A549 (cell line): ENCODE measurements at regions not wholly inside any gene's neighbourhood (a gene's known extent, or its start where the extent isn't known, plus 50 kb on each side); places are given as distances from the start of the nearest gene placed in this dataset.

Source experiments
- ATAC-seq, 2 experiments: fragments of 200-7000 bp in 1 of 2; fragments of >200 bp in 1 of 2; cut with Nextera tagmentation in 1 of 2; cut with Tn5 transposase in 1 of 2; 3 replicates each; pipeline versions ENCODE4 v1.8.0 to v1.9.1; 2018 to 2020; ENCODE audit warnings: mild to moderate bottlenecking in 1 of 2, moderate library complexity in 1 of 2
- CTCF ChIA-PET: fragments of 300-600 bp; sonication (Branson Sonifier 250); formaldehyde crosslinking; extraction: SDS; loops from one replicate; lab custom pipeline; 2021; ENCODE audit warnings: antibody characterized with exemption, inconsistent platforms; lab: Yijun Ruan, JAX
- POLR2A ChIA-PET: fragments of 350-600 bp; formaldehyde crosslinking; extraction: SDS; loops from one replicate; lab custom pipeline; 2021; ENCODE audit warnings: antibody characterized with exemption, inconsistent platforms; lab: Yijun Ruan, JAX
- DNase-seq, 2 experiments: peaks; one replicate each; pipeline versions ENCODE4 v3.0.0 to v3.0.0-alpha.2; 2011 to 2016; ENCODE audit warnings: low read depth in 1 of 2, low spot score in 1 of 2
- FAIRE-seq: peaks from 2 replicates; lab custom pipeline; 2011; peaks lifted over from hg19 to GRCh38; lab: Jason Lieb, UNC
- H3K27ac ChIP-seq, 2 experiments: fragments of >200 bp; sonication (Bioruptor Twin); formaldehyde crosslinking; 3 replicates each; pipeline ENCODE4 v1.5.1; 2016 to 2017
- H3K4me1 ChIP-seq: fragments of >200 bp; sonication (Bioruptor Twin); formaldehyde crosslinking; 3 replicates; pipeline ENCODE4 v1.6.1; 2016
- H3K4me2 ChIP-seq: fragments of >200 bp; sonication (Bioruptor Twin); formaldehyde crosslinking; 3 replicates; pipeline ENCODE4 v1.6.1; 2016
- H3K4me3 ChIP-seq: fragments of >200 bp; sonication (Bioruptor Twin); formaldehyde crosslinking; 3 replicates; pipeline ENCODE4 v1.5.1; 2016
- H3K9me3 ChIP-seq: fragments of >200 bp; sonication (Bioruptor Twin); formaldehyde crosslinking; 3 replicates; pipeline ENCODE4 v1.6.1; 2016
- BCL3 ChIP-seq: fragments of >200 bp; sonication (Bioruptor Twin); formaldehyde crosslinking; IDR thresholded peaks from 3 replicates; pipeline ENCODE4 v1.6.1; 2016
- CHD2 ChIP-seq: fragments of 150-350 bp; IDR thresholded peaks from 2 replicates; pipeline ENCODE4 v1.6.1; 2014; ENCODE audit warnings: low read length; ENCODE audit not compliant: partially characterized antibody
- CHD4 ChIP-seq: fragments of 200-600 bp; sonication (generic); IDR thresholded peaks from 2 replicates; pipeline ENCODE4 v1.6.1; 2016; ENCODE audit warnings: antibody characterized with exemption, mild to moderate bottlenecking, borderline replicate concordance
- CTCF ChIP-seq: fragments of >200 bp; sonication (Bioruptor Twin); formaldehyde crosslinking; IDR thresholded peaks from 3 replicates; pipeline ENCODE4 v1.5.1; 2016
- EHMT2 ChIP-seq: fragments of 200-600 bp; sonication (generic); IDR thresholded peaks from 2 replicates; pipeline ENCODE4 v1.6.1; 2016; ENCODE audit warnings: antibody characterized with exemption, low read depth, mild to moderate bottlenecking, moderate library complexity
- ELK1 ChIP-seq: fragments of 150-350 bp; IDR thresholded peaks from 2 replicates; pipeline ENCODE4 v1.6.1; 2014; ENCODE audit warnings: low read depth, mild to moderate bottlenecking, low read length
- FOXS1 ChIP-seq: fragments of 250-450 bp; sonication (Bioruptor Pico); IDR thresholded peaks from 2 replicates; pipeline ENCODE4 v1.5.0; 2020; ENCODE audit warnings: mild to moderate bottlenecking, moderate library complexity
- HDAC2 ChIP-seq: fragments of 200-600 bp; sonication (generic); IDR thresholded peaks from 2 replicates; pipeline ENCODE4 v1.6.1; 2016
- HEYL ChIP-seq: fragments of 250-450 bp; sonication (Bioruptor Pico); IDR thresholded peaks from 2 replicates; pipeline ENCODE4 v1.8.0; 2021; ENCODE audit warnings: mild to moderate bottlenecking, moderate library complexity
- HOXB13 ChIP-seq: fragments of 250-450 bp; sonication (Bioruptor Pico); IDR thresholded peaks from 2 replicates; pipeline ENCODE4 v1.5.0; 2020; ENCODE audit warnings: low read depth, mild to moderate bottlenecking, moderate library complexity
- HOXB5 ChIP-seq: fragments of 250-450 bp; sonication (Bioruptor Pico); IDR thresholded peaks from 2 replicates; pipeline ENCODE4 v1.5.0; 2020; ENCODE audit warnings: mild to moderate bottlenecking, moderate library complexity
- JUNB ChIP-seq: fragments of >200 bp; sonication (Bioruptor Twin); formaldehyde crosslinking; IDR thresholded peaks from 2 replicates; pipeline ENCODE4 v1.6.1; 2016
- KDM1A ChIP-seq: fragments of 200-600 bp; sonication (generic); IDR thresholded peaks from 2 replicates; pipeline ENCODE4 v1.6.1; 2016; ENCODE audit warnings: low read depth, mild to moderate bottlenecking
- MAX ChIP-seq: IDR thresholded peaks from 2 replicates; pipeline ENCODE4 v1.6.1; 2012
- MYC ChIP-seq: IDR thresholded peaks from 2 replicates; pipeline ENCODE4 v1.6.1; 2012; ENCODE audit warnings: mild to moderate bottlenecking, inconsistent platforms, low read length, improper control_type of control experiment, borderline replicate concordance
- NFE2L2 ChIP-seq: fragments of 150-350 bp; conservative IDR thresholded peaks from 2 replicates; pipeline ENCODE4 v1.6.1; 2014; ENCODE audit warnings: low read length
- NR3C1 ChIP-seq: fragments of >200 bp; sonication (Bioruptor Twin); formaldehyde crosslinking; IDR thresholded peaks from 3 replicates; pipeline ENCODE4 v1.6.1; 2017
- PBX3 ChIP-seq: IDR thresholded peaks from 2 replicates; pipeline ENCODE4 v1.6.1; 2012
- PHF8 ChIP-seq: fragments of 200-600 bp; sonication (generic); IDR thresholded peaks from 2 replicates; pipeline ENCODE4 v1.6.1; 2016; ENCODE audit warnings: low read depth, mild to moderate bottlenecking, antibody characterized with exemption, moderate library complexity, borderline replicate concordance
- SMC3 ChIP-seq: fragments of >200 bp; sonication (Bioruptor Twin); formaldehyde crosslinking; IDR thresholded peaks from 3 replicates; pipeline ENCODE4 v1.6.1; 2018; ENCODE audit warnings: inconsistent platforms
- TFCP2L1 ChIP-seq: fragments of 250-450 bp; sonication (Bioruptor Pico); IDR thresholded peaks from 2 replicates; pipeline ENCODE4 v1.5.0; 2021; ENCODE audit warnings: mild to moderate bottlenecking
- ZFP36 ChIP-seq: fragments of 450-650 bp; IDR thresholded peaks from 2 replicates; pipeline ENCODE4 v1.6.1; 2014; ENCODE audit warnings: borderline replicate concordance; ENCODE audit not compliant: partially characterized antibody
- ZSCAN20 ChIP-seq: fragments of 250-450 bp; sonication (Bioruptor Pico); IDR thresholded peaks from 2 replicates; pipeline ENCODE4 v1.8.0; 2022; ENCODE audit warnings: mild to moderate bottlenecking, moderate library complexity
- WGBS: methylation state at CpG from one replicate; pipeline ENCODE4 v1.1.6; 2017; ENCODE audit errors: missing lambda C conversion rate; 5-methylcytosine and 5-hydroxymethylcytosine counted together

GRCh38 chr11:23554002-23554401 is 693.7 kb upstream of the CCDC179 start (continued):
- TF ChIP-seq JUNB = no peak

- no peak for ATAC-seq
- CTCF ChIA-PET = no interaction called here
- POLR2A ChIA-PET = no interaction called here
Observed at GRCh38 chr11:23555085-23555484, 694.8 kb upstream of the CCDC179 start.

GRCh38 chr11:23556163-23556750 is 696.0 kb upstream of the CCDC179 start:
- CTCF ChIA-PET = no interaction called here
- Histone ChIP-seq H3K9me3 (no peaks in the 10 kb centered on the region), H3K27ac (no peak overlapping the region), H3K4me3 (no peak overlapping the region), H3K4me1 (no peaks in the 10 kb centered on the region), H3K4me2 (no peak overlapping the region)
- TF ChIP-seq MAX = no peak
- no peak for TF ChIP-seq CHD4
- no peak for TF ChIP-seq NFE2L2
- TF ChIP-seq HDAC2 = no peak
- ATAC-seq (no peak), DNase-seq (no peak), FAIRE-seq (no peak)
- WGBS = 3% methylated on average over 2 of the region's 2 CpGs
- POLR2A ChIA-PET = no interaction called here

More at GRCh38 chr11:23555085-23555484, 694.8 kb upstream of the CCDC179 start:
- no peaks in the 10 kb centered on the region for H3K4me1 ChIP-seq
- no peak overlapping the region for H3K4me3 ChIP-seq
- WGBS = 17% methylated on average over 1 of the region's 1 CpG
- H3K9me3 ChIP-seq = no peaks in the 10 kb centered on the region
- TF ChIP-seq HOXB5 (CRISPR knock-in tag) = no peak
- TF ChIP-seq ZFP36 = no peak
- TF ChIP-seq CHD2 = no peak
- TF ChIP-seq NR3C1 = no peak
- no peak for TF ChIP-seq ELK1
- no peak for TF ChIP-seq ZSCAN20
- no peak for TF ChIP-seq TFCP2L1 (CRISPR knock-in tag)
- no peak for TF ChIP-seq HDAC2
- no peak for TF ChIP-seq KDM1A
- no peak for TF ChIP-seq MYC
- TF ChIP-seq BCL3 = no peak
- TF ChIP-seq JUNB = no peak
- no peak for TF ChIP-seq HEYL (CRISPR knock-in tag)
- no peak for TF ChIP-seq EHMT2
- no peak for TF ChIP-seq SMC3
- TF ChIP-seq HOXB13 = no peak
- TF ChIP-seq FOXS1 = no peak
- no peak for TF ChIP-seq PHF8
- no peak for TF ChIP-seq PBX3
- TF ChIP-seq CTCF = no peak
- no peak overlapping the region for H3K4me2 ChIP-seq
- FAIRE-seq (no peak), DNase-seq (no peak)
- H3K27ac ChIP-seq = no peak overlapping the region
